Suprapubic skin (tissue), 3 donors: ENCODE measurements at regions not wholly inside any gene's neighbourhood (a gene's known extent, or its start where the extent isn't known, plus 50 kb on each side); places are given as distances from the start of the nearest gene placed in this dataset.

Experiments used
- CTCF ChIP-seq, 2 donors: fragments of 200-600 bp in 1 of 2; fragments of 450-650 bp in 1 of 2; sonication (generic) in 1 of 2; IDR thresholded peaks; one replicate each; pipeline ENCODE4 v1.5.1; 2016 to 2019; ENCODE audit warnings: antibody characterized with exemption in 2 of 2, mild to moderate bottlenecking in 1 of 2, moderate library complexity in 1 of 2
- POLR2A ChIP-seq, 2 donors: fragments of 450-650 bp; IDR thresholded peaks; one replicate each; pipeline ENCODE4 v1.6.1; 2017; ENCODE audit warnings: antibody characterized with exemption in 2 of 2, mild to moderate bottlenecking in 2 of 2, moderate library complexity in 2 of 2

- TF ChIP-seq CTCF (IDR thresholded peaks at IDR 0.05) (no peak), POLR2A (IDR thresholded peaks at IDR 0.05) (no peak)
Measured at GRCh38 chr3:157705258-157705657, 202.0 kb upstream of the VEPH1 start.
